ENCODE measurements at regions not wholly inside any gene's neighbourhood (a gene's known extent, or its start where the extent isn't known, plus 50 kb on each side); places are given as distances from the start of the nearest gene placed in this dataset.
"Not testable (repeated sequence)": the region's sequence is repeated elsewhere in the genome, so short reads cannot be mapped to it uniquely, and the experiment has no call there.

DNA sequence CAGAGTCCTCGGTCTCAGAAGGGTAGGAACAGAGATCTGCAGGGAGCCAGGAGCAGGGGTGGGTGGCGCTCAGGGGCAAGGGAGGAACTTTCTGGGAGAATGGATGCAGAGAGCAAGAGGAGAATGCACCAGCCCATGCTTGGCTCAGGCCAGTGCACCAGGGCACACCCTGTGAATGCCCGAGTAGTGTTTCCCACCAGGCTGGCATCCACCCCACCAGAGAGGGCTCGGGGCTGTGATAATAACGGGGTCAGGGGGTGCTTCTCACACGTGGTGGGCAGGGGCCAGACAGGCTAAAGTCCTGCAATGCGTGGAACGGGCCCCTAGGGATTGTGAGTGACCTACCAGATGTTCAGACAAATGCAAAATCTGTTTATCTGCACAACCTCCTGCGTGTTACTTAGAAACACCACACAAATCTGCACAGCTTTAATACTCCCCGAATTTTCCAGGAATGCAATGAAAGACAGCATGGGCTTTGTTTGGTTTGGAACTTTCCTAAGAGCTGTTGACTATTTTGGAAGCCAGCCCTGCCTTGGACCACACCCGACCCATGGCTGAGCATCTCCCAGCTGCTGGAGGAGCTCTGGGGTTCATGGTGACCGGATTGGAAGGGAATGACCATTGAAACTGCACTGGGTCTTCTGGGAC lies 368.3 kb downstream of the SHANK2 start:
- no peak for DNase-seq

GRCh38 chr11:70885281-70886231 lies 366.8 kb downstream of the SHANK2 start:
- DNase-seq: no peak

GRCh38 chr11:70886256-70886655 lies 366.1 kb downstream of the SHANK2 start:
- DNase-seq: no peak

- no peak for DNase-seq
These were observed 365.5 kb downstream of the SHANK2 start for GRCh38 chr11:70886676-70887541.

- no peak for DNase-seq
These were observed 364.9 kb downstream of the SHANK2 start for GRCh38 chr11:70887542-70887827.

GRCh38 chr11:70888061-70888460 lies 364.3 kb downstream of the SHANK2 start:
- no peak for DNase-seq

DNA sequence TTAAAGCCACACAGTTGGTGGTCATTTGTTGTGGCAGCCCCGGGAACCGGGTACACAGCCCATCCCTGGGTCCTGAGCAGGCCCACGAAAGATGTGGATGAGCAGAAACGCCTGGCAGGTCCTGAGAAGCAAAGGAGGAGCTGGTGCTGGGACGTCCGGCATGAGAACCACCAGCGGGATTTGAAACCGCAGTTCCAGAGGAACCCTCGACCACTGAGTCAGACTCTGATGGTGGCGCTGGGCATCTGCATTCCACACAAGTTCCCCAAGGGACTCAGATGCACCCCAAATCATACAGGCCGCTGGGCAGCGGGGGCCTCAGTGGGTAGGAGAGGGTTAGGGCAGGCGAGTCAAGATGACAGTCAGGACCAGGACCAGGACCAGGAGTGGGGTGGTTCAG lies 363.0 kb downstream of the SHANK2 start:
- no peak for DNase-seq

GRCh38 chr11:70891844-70892380 lies 360.5 kb downstream of the SHANK2 start:
- DNase-seq: no peak

DNA sequence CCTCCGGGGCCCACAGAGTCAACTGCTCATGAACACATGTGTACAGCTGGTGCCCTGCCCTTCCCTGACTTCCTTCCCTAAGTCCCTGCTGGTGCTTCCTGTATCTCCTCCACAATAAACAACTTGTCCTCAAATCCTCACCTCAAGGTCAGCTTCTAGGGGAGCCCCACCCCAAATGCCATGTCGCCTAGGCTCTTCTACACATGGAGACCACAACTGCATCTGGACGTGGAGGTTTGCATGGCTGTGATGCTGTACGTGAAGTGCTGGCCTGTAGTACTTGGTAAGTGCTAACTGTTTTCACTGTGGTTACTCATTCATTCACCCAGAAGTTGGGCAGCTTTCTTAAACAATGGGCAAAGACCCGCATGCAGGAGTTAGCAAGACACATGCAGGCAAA lies 359.5 kb downstream of the SHANK2 start:
- DNase-seq: no peak

DNA sequence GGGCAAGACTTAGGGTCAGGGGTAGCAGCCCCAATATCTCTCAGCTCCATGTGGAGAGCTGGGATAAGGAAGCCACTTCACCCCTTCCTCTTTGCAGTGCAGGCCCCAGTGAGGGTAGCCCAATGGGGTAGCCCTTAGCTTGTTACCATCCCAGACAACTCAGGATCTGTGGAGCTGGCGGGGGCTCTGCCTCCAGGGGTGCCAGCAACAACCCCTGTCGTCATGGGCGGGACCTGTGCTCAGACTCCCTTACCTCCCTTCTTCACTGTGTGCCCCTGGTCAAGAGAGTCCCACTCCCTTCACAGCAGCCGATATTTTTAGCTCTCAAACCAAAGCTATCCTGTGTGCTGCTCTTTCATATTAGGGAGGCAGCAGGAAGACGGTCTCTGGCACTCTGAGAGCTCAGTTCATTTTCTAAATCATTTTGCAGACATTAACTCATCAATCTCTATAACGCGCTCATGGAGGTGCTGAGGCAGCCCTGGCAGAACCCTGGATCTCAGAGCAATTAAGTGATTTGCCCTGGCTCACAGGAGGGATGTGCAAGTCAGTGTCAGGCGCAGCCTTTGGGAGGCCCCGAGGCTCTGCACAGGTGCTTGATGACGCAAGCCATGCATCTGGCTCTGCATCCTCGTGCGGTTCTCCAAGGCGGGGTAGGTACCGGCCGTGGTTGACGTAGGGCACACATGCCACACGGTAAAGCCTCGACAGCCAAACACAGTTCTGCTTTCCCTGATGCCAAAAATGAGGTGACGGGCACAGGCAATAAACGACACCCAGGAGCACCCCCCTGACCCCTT lies 357.6 kb downstream of the SHANK2 start:
- DNase-seq: no peak

GRCh38 chr11:70895366-70895670 lies 357.1 kb downstream of the SHANK2 start:
- DNase-seq: no peak

DNA sequence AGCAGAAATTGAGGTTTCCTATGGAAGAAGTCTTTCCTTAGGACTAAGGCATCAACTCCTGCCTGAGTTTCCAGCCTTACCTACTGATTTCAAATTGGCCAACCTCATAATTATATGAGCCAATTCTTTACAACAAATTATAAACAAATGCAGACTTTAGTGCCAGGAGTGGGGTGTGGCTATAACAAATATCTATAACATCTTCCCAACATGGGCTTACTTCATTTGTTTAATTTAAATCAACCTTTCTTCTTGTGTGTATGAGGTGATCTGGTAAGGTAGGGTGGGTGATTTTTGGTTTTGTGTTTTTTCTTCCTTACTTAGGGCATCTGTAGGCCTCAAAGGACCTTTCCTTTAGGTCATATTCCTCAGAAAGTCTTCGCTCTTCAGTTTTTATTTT lies 354.9 kb downstream of the SHANK2 start:
- no peak for DNase-seq

- no peak for DNase-seq
These were observed 352.8 kb downstream of the SHANK2 start for GRCh38 chr11:70899616-70900015.

DNA sequence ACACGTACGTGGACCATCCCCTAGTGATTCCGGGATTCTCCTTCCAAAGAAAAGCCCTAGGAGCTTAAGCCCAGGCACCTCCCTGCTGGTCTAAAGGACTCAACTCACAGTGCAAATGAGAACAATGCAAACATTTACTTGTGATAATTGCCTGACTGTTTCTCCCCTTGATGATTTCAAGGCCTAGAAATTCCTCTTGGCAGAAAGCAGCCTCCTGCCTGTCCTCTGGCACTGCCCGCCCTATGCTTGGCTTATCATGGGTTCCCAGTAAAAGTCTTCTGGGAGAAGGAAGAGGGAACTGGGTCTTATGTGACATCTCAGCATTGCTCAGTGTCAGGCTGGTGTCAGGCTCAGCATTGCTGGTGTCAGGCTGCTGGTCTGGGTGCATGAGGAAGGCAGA lies 351.8 kb downstream of the SHANK2 start:
- no peak for DNase-seq

DNA sequence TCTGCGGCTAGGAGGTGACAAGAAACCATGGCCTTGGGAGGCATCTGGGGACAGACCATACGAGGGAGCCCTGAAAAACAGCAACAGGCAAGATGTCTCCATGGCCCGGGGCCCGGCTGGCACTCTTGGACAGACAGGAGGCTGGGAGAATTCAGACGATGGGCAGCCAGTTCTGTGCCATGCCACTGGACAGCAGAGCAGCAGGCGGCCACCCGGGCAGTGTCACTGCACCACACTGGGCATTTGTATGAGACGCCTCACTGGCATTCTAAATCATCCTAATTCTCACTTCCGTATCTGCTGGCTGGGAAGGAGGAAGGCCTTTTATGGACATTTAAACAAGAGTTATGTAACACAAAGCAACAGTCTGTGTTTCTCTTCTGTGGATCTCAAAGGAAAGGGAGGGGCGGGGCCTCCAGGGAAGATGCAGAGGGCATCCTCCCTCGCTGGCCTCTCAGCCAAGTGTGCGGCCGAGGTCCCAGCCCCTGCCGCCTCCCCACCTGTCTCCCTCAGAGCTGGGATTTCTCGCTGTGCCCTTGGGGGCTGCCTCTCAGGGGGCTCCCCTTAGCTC lies 350.3 kb downstream of the SHANK2 start:
- no peak for DNase-seq

DNA sequence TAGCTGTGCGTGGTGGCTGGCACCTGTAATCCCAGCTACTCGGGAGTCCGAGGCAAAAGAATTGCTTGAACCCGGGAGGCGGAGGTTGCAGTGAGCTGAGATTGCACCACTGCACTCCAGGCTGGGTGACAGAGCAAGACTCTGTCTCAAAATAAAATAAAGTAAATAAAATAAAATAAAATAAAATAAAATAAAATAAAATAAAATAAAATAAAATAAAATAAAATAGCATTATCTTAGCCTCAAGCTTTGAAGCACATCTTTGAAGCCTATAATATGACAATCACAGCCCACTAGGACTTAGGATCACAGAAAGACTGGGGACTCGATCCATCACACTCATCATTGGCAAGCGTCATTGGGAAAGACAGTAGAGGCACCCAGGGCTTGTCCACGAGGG lies 349.1 kb downstream of the SHANK2 start:
- not testable (repeated sequence) for DNase-seq

- DNase-seq: no peak
These were observed 346.3 kb downstream of the SHANK2 start for GRCh38 chr11:70906101-70906500.

- no peak for DNase-seq
These were observed 344.2 kb downstream of the SHANK2 start for GRCh38 chr11:70908223-70908622.

DNA sequence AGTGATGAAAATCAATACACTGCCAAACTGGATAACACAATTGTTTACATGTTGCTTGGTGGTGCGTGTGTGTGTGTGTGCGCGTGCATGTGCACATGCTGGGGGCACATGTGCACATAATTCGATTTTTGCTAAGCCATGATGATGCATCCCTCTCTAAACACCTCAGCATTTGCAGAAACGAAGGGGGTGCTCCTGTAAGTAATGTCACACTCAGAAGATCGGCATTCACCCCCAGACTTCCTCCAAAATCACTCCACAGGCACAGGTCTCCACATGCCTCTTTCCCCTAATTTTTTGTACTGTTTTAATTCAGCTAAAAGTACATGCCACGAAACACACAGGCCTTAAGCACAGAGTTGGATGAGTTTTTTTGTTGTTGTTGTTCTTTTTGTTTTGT lies 341.5 kb downstream of the SHANK2 start:
- DNase-seq: no peak

DNA sequence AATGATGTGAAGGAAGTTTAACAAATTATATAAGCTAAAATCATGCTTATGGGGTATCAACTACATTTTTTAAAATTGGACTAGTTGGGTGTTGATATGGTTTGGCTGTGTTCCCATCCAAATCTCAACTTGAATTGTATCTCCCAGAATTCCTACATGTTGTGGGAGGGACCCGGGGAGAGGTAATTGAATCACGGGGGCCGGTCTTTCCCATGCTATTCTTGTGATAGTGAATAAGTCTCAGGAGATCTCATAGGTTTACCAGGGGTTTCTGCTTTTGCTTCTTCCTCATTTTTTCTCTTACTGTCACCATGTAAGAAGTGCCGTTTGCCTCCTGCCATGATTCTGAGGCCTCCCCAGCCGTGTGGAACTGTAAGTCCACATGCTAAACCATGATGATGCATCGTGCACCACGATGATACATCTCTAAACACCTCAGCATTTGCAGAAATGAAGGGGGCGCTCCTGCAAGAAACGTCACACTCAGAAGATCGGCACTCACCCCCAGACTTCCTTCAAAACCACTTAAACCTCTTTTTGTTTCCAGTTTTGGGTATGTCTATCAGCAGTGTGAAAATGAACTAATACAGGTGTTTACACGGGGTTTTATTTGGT lies 340.0 kb downstream of the SHANK2 start:
- no peak for DNase-seq

GRCh38 chr11:70913715-70914231 lies 338.6 kb downstream of the SHANK2 start:
- no peak for DNase-seq

DNA sequence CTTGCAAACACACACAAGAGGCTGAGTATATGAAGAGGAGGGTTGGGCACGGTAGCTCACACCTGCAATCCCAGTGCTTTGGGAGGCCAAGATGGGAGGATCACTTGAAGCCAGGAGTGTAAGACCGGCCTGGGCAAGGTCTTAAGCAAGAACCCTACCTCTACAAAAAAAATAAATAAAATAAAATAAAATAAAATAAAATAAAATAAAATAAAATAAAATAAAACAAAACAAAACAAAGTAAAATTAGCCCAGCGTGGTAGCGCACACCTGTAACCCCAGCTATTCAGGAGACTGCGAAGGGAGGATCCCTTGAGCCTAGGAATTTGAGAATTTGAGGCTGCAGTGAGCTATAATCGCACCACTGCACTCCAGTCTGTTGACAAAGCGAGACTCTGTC lies 337.9 kb downstream of the SHANK2 start:
- no peak for DNase-seq

Measured in activated CD4-positive, alpha-beta T cell treated with anti-CD3 and anti-CD28 coated beads, Interleukin-2, amount 50 U/mL, for 1 hour (primary cell).